Natural killer cell (primary cell): ENCODE measurements at regions not wholly inside any gene's neighbourhood (a gene's known extent, or its start where the extent isn't known, plus 50 kb on each side); places are given as distances from the start of the nearest gene placed in this dataset.
A peak's percentile ranks its signal among the peaks of the same experiment; 100 is the strongest.
"Not testable (repeated sequence)": the region's sequence is repeated elsewhere in the genome, so short reads cannot be mapped to it uniquely, and the experiment has no call there.

Experiments used
- ATAC-seq, 3 donors: fragments of 150-1000 bp in 2 of 3; fragments of 200-7000 bp in 1 of 3; cut with Tn5 transposase; 1 replicate in 1 of 3; 2 replicates in 2 of 3; pipeline ENCODE4 v1.10.0; 2021; ENCODE audit warnings: mild to moderate bottlenecking in 2 of 3, moderate library complexity in 2 of 3
- DNase-seq, 2 donors: peaks; one replicate each; pipeline versions ENCODE4 v3.0.0 to v3.0.0-alpha.2; 2013 to 2021; ENCODE audit warnings: mixed read lengths in 1 of 2
- H3K27ac ChIP-seq: one replicate; pipeline ENCODE4 v1.5.1; 2013; ENCODE audit warnings: mild to moderate bottlenecking, low read length
- H3K27me3 ChIP-seq: one replicate; pipeline ENCODE4 v1.6.1; 2013; ENCODE audit warnings: low read length; ENCODE audit not compliant: control insufficient read depth, insufficient read depth
- H3K36me3 ChIP-seq: one replicate; pipeline ENCODE4 v1.6.1; 2013; ENCODE audit warnings: low read length; ENCODE audit not compliant: control insufficient read depth, insufficient read depth
- H3K4me1 ChIP-seq: one replicate; pipeline ENCODE4 v1.6.1; 2013; ENCODE audit warnings: low read length; ENCODE audit not compliant: control insufficient read depth, insufficient read depth
- H3K4me3 ChIP-seq: one replicate; pipeline ENCODE4 v1.5.1; 2013; ENCODE audit warnings: low read length
- H3K9me3 ChIP-seq: one replicate; pipeline ENCODE4 v1.6.1; 2013; ENCODE audit warnings: low read length; ENCODE audit not compliant: control insufficient read depth, insufficient read depth
- H3K27ac Mint-ChIP-seq, 2 donors: one replicate each; pipeline ENCODE4 v1.8.0; 2022; ENCODE audit warnings: mild to moderate bottlenecking in 2 of 2, mixed read lengths in 2 of 2, moderate library complexity in 1 of 2
- H3K27me3 Mint-ChIP-seq, 2 donors: one replicate each; pipeline ENCODE4 v1.8.0; 2022; ENCODE audit warnings: low read depth in 2 of 2, mixed read lengths in 2 of 2
- H3K36me3 Mint-ChIP-seq: one replicate; pipeline ENCODE4 v1.8.0; 2022; ENCODE audit warnings: mixed read lengths
- H3K4me1 Mint-ChIP-seq, 2 donors: one replicate each; pipeline ENCODE4 v1.8.0; 2022; ENCODE audit warnings: mixed read lengths in 2 of 2
- H3K4me3 Mint-ChIP-seq: one replicate; pipeline ENCODE4 v1.8.0; 2022; ENCODE audit warnings: mild to moderate bottlenecking, moderate library complexity, mixed read lengths
- H3K9me3 Mint-ChIP-seq, 2 donors: one replicate each; pipeline ENCODE4 v1.8.0; 2022; ENCODE audit warnings: mixed read lengths in 2 of 2
- WGBS: methylation state at CpG from one replicate; pipeline ENCODE4 v1.1.7; 2013; ENCODE audit warnings: missing lambda C conversion rate; ENCODE audit not compliant: insufficient coverage; 5-methylcytosine and 5-hydroxymethylcytosine counted together
- intact Hi-C: fragments of 100-400 bp; cut with micrococcal nuclease; formaldehyde crosslinking; loops from one replicate; pipeline ENCODE4 v1.14.2; 2022
- TF ChIP-seq, protein P1 (sequence below): fragments of 200-600 bp; IDR thresholded peaks from one replicate; pipeline ENCODE4 v1.8.0; 2022; ENCODE audit warnings: antibody characterized with exemption

GRCh38 chr17:46434450-46435062 lies 73.0 kb upstream of the ARL17B start:
- H3K4me3 Mint-ChIP-seq, H3K36me3 ChIP-seq, H3K27ac ChIP-seq, H3K27ac Mint-ChIP-seq, H3K9me3 ChIP-seq, H3K4me1 ChIP-seq, H3K27me3 Mint-ChIP-seq, DNase-seq, ATAC-seq, H3K4me1 Mint-ChIP-seq, H3K4me3 ChIP-seq, intact Hi-C loops, H3K27me3 ChIP-seq, H3K9me3 Mint-ChIP-seq, H3K36me3 Mint-ChIP-seq: not testable (repeated sequence)
- no CpG with 5 or more reads among the region's 7 CpGs for WGBS

GRCh38 chr17:46430300-46430699 lies 68.7 kb upstream of the ARL17B start:
- H3K9me3 ChIP-seq, H3K9me3 Mint-ChIP-seq, H3K36me3 ChIP-seq, H3K4me1 Mint-ChIP-seq, H3K27ac Mint-ChIP-seq, H3K4me1 ChIP-seq, DNase-seq, H3K27me3 ChIP-seq, H3K4me3 ChIP-seq, H3K4me3 Mint-ChIP-seq, H3K27me3 Mint-ChIP-seq, intact Hi-C loops, H3K27ac ChIP-seq, ATAC-seq, H3K36me3 Mint-ChIP-seq: not testable (repeated sequence)
- WGBS = no CpG with 5 or more reads among the region's 2 CpGs

- WGBS = no CpG with 5 or more reads among the region's 2 CpGs
- not testable (repeated sequence) for H3K4me3 Mint-ChIP-seq, H3K4me1 Mint-ChIP-seq
Measured at GRCh38 chr17:46429675-46430074, 68.1 kb upstream of the ARL17B start.

GRCh38 chr17:46424187-46424884 lies 62.8 kb upstream of the ARL17B start:
- H3K4me1 ChIP-seq, ATAC-seq, DNase-seq, H3K9me3 Mint-ChIP-seq, H3K27me3 ChIP-seq, H3K27ac ChIP-seq, H3K4me1 Mint-ChIP-seq, H3K36me3 ChIP-seq, H3K27ac Mint-ChIP-seq, H3K4me3 ChIP-seq, intact Hi-C loops, H3K27me3 Mint-ChIP-seq, H3K36me3 Mint-ChIP-seq, H3K9me3 ChIP-seq, H3K4me3 Mint-ChIP-seq: not testable (repeated sequence)
- TF ChIP-seq, protein P1, sequence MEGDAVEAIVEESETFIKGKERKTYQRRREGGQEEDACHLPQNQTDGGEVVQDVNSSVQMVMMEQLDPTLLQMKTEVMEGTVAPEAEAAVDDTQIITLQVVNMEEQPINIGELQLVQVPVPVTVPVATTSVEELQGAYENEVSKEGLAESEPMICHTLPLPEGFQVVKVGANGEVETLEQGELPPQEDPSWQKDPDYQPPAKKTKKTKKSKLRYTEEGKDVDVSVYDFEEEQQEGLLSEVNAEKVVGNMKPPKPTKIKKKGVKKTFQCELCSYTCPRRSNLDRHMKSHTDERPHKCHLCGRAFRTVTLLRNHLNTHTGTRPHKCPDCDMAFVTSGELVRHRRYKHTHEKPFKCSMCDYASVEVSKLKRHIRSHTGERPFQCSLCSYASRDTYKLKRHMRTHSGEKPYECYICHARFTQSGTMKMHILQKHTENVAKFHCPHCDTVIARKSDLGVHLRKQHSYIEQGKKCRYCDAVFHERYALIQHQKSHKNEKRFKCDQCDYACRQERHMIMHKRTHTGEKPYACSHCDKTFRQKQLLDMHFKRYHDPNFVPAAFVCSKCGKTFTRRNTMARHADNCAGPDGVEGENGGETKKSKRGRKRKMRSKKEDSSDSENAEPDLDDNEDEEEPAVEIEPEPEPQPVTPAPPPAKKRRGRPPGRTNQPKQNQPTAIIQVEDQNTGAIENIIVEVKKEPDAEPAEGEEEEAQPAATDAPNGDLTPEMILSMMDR = peak; percentile 50
- no CpG with 5 or more reads among the region's 2 CpGs for WGBS

More at GRCh38 chr17:46429675-46430074, 68.1 kb upstream of the ARL17B start:
- H3K9me3 Mint-ChIP-seq, DNase-seq, H3K27me3 ChIP-seq, H3K36me3 ChIP-seq, H3K27ac ChIP-seq, H3K9me3 ChIP-seq, ATAC-seq, H3K36me3 Mint-ChIP-seq, H3K4me1 ChIP-seq, H3K4me3 ChIP-seq, H3K27me3 Mint-ChIP-seq, intact Hi-C loops, H3K27ac Mint-ChIP-seq: not testable (repeated sequence)

DNA sequence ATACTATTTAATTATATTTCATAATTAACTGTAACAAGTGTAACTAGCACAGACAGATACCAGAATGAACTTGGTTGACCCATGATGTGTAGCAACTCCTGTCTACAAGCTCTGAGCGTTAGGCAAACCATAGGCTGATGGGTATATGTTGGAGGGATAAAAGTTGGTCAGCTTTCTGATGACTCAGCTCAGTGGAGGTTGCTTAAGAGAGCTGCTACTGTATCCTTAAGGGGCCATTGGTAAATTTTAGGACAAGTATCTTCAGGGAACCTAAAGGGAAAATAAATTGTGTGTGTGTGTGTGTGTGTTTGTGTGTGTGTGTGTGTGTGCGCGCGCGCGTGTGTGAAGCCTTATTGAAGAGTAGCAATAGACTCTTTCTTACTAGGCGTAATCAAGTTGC lies 56.3 kb upstream of the ARL17B start:
- H3K36me3 Mint-ChIP-seq, H3K27me3 Mint-ChIP-seq, H3K4me3 Mint-ChIP-seq, H3K9me3 ChIP-seq, H3K27me3 ChIP-seq, H3K36me3 ChIP-seq, intact Hi-C loops, H3K4me1 Mint-ChIP-seq, H3K27ac Mint-ChIP-seq, H3K27ac ChIP-seq, H3K4me1 ChIP-seq, DNase-seq, H3K9me3 Mint-ChIP-seq, H3K4me3 ChIP-seq: not testable (repeated sequence)
- ATAC-seq = peak in 2 of 3 donors; percentile 41 to 60
- no CpG with 5 or more reads among the region's 7 CpGs for WGBS

GRCh38 chr17:46417261-46417660 lies 55.7 kb upstream of the ARL17B start:
- DNase-seq, H3K27me3 ChIP-seq, intact Hi-C loops, H3K4me1 Mint-ChIP-seq, H3K36me3 Mint-ChIP-seq, H3K27me3 Mint-ChIP-seq, H3K9me3 Mint-ChIP-seq, H3K27ac ChIP-seq, H3K36me3 ChIP-seq, H3K4me3 Mint-ChIP-seq, H3K27ac Mint-ChIP-seq, H3K4me3 ChIP-seq, H3K4me1 ChIP-seq, H3K9me3 ChIP-seq: not testable (repeated sequence)
- ATAC-seq = peak in 2 of 3 donors; percentile 21 to 46
- WGBS = no CpG with 5 or more reads among the region's 1 CpG

GRCh38 chr17:46414559-46414958 lies 53.0 kb upstream of the ARL17B start:
- DNase-seq, H3K4me3 Mint-ChIP-seq, H3K4me1 Mint-ChIP-seq, H3K9me3 Mint-ChIP-seq, H3K27ac Mint-ChIP-seq, H3K36me3 ChIP-seq, H3K4me1 ChIP-seq, H3K27me3 Mint-ChIP-seq, H3K27ac ChIP-seq, intact Hi-C loops, H3K4me3 ChIP-seq, H3K27me3 ChIP-seq, H3K9me3 ChIP-seq, H3K36me3 Mint-ChIP-seq: not testable (repeated sequence)
- WGBS = no CpG with 5 or more reads among the region's 3 CpGs
- ATAC-seq = peak in 1 of 3 donors; percentile 56
